WTC11 (cell line): ENCODE measurements at regions not wholly inside any gene's neighbourhood (a gene's known extent, or its start where the extent isn't known, plus 50 kb on each side); places are given as distances from the start of the nearest gene placed in this dataset.

ENCODE experiments used
- ATAC-seq: fragments of 200-7000 bp; cut with Tn5 transposase; 2 replicates; pipeline ENCODE4 v1.10.0; 2021; ENCODE audit warnings: mild to moderate bottlenecking, moderate library complexity
- CTCF ChIA-PET: fragments of 300-600 bp; sonication (Branson Sonifier 250); formaldehyde crosslinking; loops from one replicate; lab custom pipeline; 2021; ENCODE audit warnings: antibody characterized with exemption; lab: Charles Lee
- POLR2A ChIA-PET: fragments of 350-600 bp; sonication (Branson Sonifier 250); formaldehyde crosslinking; loops from one replicate; lab custom pipeline; 2021; ENCODE audit warnings: antibody characterized with exemption; lab: Charles Lee
- DNase-seq: peaks from one replicate; pipeline ENCODE4 v3.0.0; 2021; ENCODE audit warnings: low spot score
- H3K27ac Mint-ChIP-seq: 2 replicates; pipeline ENCODE4 v1.8.0; 2021; ENCODE audit warnings: mixed read lengths
- H3K27me3 Mint-ChIP-seq: 2 replicates; pipeline ENCODE4 v1.8.0; 2021; ENCODE audit warnings: low read depth, mild to moderate bottlenecking, moderate library complexity, mixed read lengths
- H3K36me3 Mint-ChIP-seq: 2 replicates; pipeline ENCODE4 v1.8.0; 2021; ENCODE audit warnings: mixed read lengths
- H3K4me1 Mint-ChIP-seq: 2 replicates; pipeline ENCODE4 v1.8.0; 2022; ENCODE audit warnings: mixed read lengths
- H3K4me3 Mint-ChIP-seq: 2 replicates; pipeline ENCODE4 v1.8.0; 2021; ENCODE audit warnings: mild to moderate bottlenecking, moderate library complexity, mixed read lengths
- H3K9me3 Mint-ChIP-seq: 2 replicates; pipeline ENCODE4 v1.8.0; 2021; ENCODE audit warnings: mixed read lengths
- ATF3 ChIP-seq: sonication (generic); formaldehyde crosslinking; conservative IDR thresholded peaks from 2 replicates; pipeline ENCODE4 v1.8.1; 2022; ENCODE audit warnings: mild to moderate bottlenecking, missing genetic modification reagents
- ATF6 ChIP-seq: sonication (generic); formaldehyde crosslinking; IDR thresholded peaks from 2 replicates; pipeline ENCODE4 v1.8.1; 2023; ENCODE audit warnings: mild to moderate bottlenecking, missing genetic modification reagents
- CDX4 ChIP-seq: fragments of 250-450 bp; sonication (Bioruptor Pico); IDR thresholded peaks from 2 replicates; pipeline ENCODE4 v1.9.0; 2021; ENCODE audit warnings: moderate library complexity, mild to moderate bottlenecking, inconsistent platforms, borderline replicate concordance
- EMX1 ChIP-seq: fragments of 250-450 bp; sonication (Bioruptor Pico); IDR thresholded peaks from 2 replicates; pipeline ENCODE4 v1.8.0; 2021; ENCODE audit warnings: mild to moderate bottlenecking
- ERG ChIP-seq: fragments of 250-450 bp; sonication (Bioruptor Pico); IDR thresholded peaks from 2 replicates; pipeline ENCODE4 v1.8.0; 2021; ENCODE audit warnings: mild to moderate bottlenecking
- GABPB1 ChIP-seq: sonication (generic); formaldehyde crosslinking; IDR thresholded peaks from 2 replicates; pipeline ENCODE4 v1.8.1; 2023; ENCODE audit warnings: mild to moderate bottlenecking, missing genetic modification reagents
- JUN ChIP-seq: sonication (generic); formaldehyde crosslinking; IDR thresholded peaks from 2 replicates; pipeline ENCODE4 v1.8.0; 2023; ENCODE audit warnings: mild to moderate bottlenecking, missing genetic modification reagents
- MLX ChIP-seq: sonication (generic); formaldehyde crosslinking; IDR thresholded peaks from 2 replicates; pipeline ENCODE4 v1.8.1; 2023; ENCODE audit warnings: mild to moderate bottlenecking, missing genetic modification reagents, moderate library complexity
- MYBL2 ChIP-seq: sonication (generic); formaldehyde crosslinking; IDR thresholded peaks from 2 replicates; pipeline ENCODE4 v1.8.1; 2023; ENCODE audit warnings: mild to moderate bottlenecking, moderate library complexity, missing genetic modification reagents
- NR1H2 ChIP-seq: sonication (generic); formaldehyde crosslinking; IDR thresholded peaks from 2 replicates; pipeline ENCODE4 v1.9.0; 2021; ENCODE audit warnings: mild to moderate bottlenecking, moderate library complexity, missing genetic modification reagents
- RELA ChIP-seq: sonication (generic); formaldehyde crosslinking; IDR thresholded peaks from 2 replicates; pipeline ENCODE4 v1.8.1; 2022; ENCODE audit warnings: missing genetic modification reagents, mild to moderate bottlenecking, borderline replicate concordance
- RORB ChIP-seq: fragments of 250-450 bp; sonication (Bioruptor Pico); IDR thresholded peaks from 2 replicates; pipeline ENCODE4 v1.9.0; 2021; ENCODE audit warnings: mild to moderate bottlenecking
- SOX15 ChIP-seq: fragments of 250-450 bp; sonication (Bioruptor Pico); IDR thresholded peaks from 2 replicates; pipeline ENCODE4 v1.9.0; 2021; ENCODE audit warnings: mild to moderate bottlenecking
- STAT6 ChIP-seq: sonication (generic); formaldehyde crosslinking; conservative IDR thresholded peaks from 2 replicates; pipeline ENCODE4 v1.8.1; 2023; ENCODE audit warnings: mild to moderate bottlenecking, low read depth, missing genetic modification reagents, moderate library complexity
- TEAD4 ChIP-seq: sonication (generic); formaldehyde crosslinking; IDR thresholded peaks from 2 replicates; pipeline ENCODE4 v1.8.0; 2022; ENCODE audit warnings: mild to moderate bottlenecking, missing genetic modification reagents
- TP53 ChIP-seq: sonication (generic); formaldehyde crosslinking; IDR thresholded peaks from 2 replicates; pipeline ENCODE4 v1.8.1; 2023; ENCODE audit warnings: mild to moderate bottlenecking, missing genetic modification reagents
- ZNF121 ChIP-seq: sonication (generic); formaldehyde crosslinking; IDR thresholded peaks from 2 replicates; pipeline ENCODE4 v1.8.0; 2023; ENCODE audit warnings: missing genetic modification reagents
- ZNF138 ChIP-seq: sonication (generic); formaldehyde crosslinking; conservative IDR thresholded peaks from 2 replicates; pipeline ENCODE4 v1.8.1; 2022; ENCODE audit warnings: mild to moderate bottlenecking, moderate library complexity, missing genetic modification reagents
- ZNF512 ChIP-seq: sonication (generic); formaldehyde crosslinking; IDR thresholded peaks from 2 replicates; pipeline ENCODE4 v1.8.1; 2022; ENCODE audit warnings: missing genetic modification reagents, borderline replicate concordance
- ZNF671 ChIP-seq: fragments of 250-450 bp; sonication (Bioruptor Pico); IDR thresholded peaks from 2 replicates; pipeline ENCODE4 v1.8.0; 2021; ENCODE audit warnings: mild to moderate bottlenecking
- ZSCAN18 ChIP-seq: fragments of 250-450 bp; sonication (Bioruptor Pico); IDR thresholded peaks from 2 replicates; pipeline ENCODE4 v2.1.2; 2022; ENCODE audit warnings: mild to moderate bottlenecking, moderate library complexity

GRCh38 chr2:16738361-16739225 lies 73.0 kb upstream of the CYRIA start:
- H3K36me3 Mint-ChIP-seq: no peaks in the 10 kb centered on the region
- DNase-seq (no peak), ATAC-seq (no peak)
- TF ChIP-seq ZNF512 (CRISPR knock-in tag): no peak
- TF ChIP-seq EMX1 (CRISPR knock-in tag): no peak
- no peak for TF ChIP-seq NR1H2 (CRISPR knock-in tag)
- TF ChIP-seq JUN: no peak
- no peak for TF ChIP-seq STAT6
- no peak for TF ChIP-seq ZNF671 (CRISPR knock-in tag)
- TF ChIP-seq ZNF121 (CRISPR knock-in tag): no peak
- TF ChIP-seq ATF6: no peak
- no peak for TF ChIP-seq GABPB1 (CRISPR knock-in tag)
- no peak for TF ChIP-seq ATF3 (CRISPR knock-in tag)
- H3K9me3 Mint-ChIP-seq: no peaks in the 10 kb centered on the region
- ChIA-PET POLR2A (no interaction called here), CTCF (interaction anchor here (0.8 to 1.8 kb wide), 2 partner anchors 125 to 126 kb away, joined by 3 to 5 read pairs; no protein-coding TSS in a partner anchor)
- H3K27me3 Mint-ChIP-seq: no peaks in the 10 kb centered on the region
- H3K27ac Mint-ChIP-seq: no peak overlapping the region
- H3K4me3 Mint-ChIP-seq: no peak overlapping the region
- H3K4me1 Mint-ChIP-seq: no peaks in the 10 kb centered on the region

- ChIA-PET CTCF (interaction anchor here (1.8 kb wide), 1 partner anchor 125 kb away, joined by 5 read pairs; no protein-coding TSS in a partner anchor), POLR2A (no interaction called here)
- DNase-seq: no peak
- no peaks in the 10 kb centered on the region for H3K4me1 Mint-ChIP-seq
- H3K4me3 Mint-ChIP-seq: no peak overlapping the region
- no peak overlapping the region for H3K27ac Mint-ChIP-seq
- H3K36me3 Mint-ChIP-seq: no peaks in the 10 kb centered on the region
- no peaks in the 10 kb centered on the region for H3K9me3 Mint-ChIP-seq
- H3K27me3 Mint-ChIP-seq: no peaks in the 10 kb centered on the region
- ATAC-seq: no peak
- TF ChIP-seq ZSCAN18 (CRISPR knock-in tag) (no peak), CDX4 (CRISPR knock-in tag) (no peak), ZNF138 (CRISPR knock-in tag) (no peak), RORB (no peak), MLX (CRISPR knock-in tag) (no peak), SOX15 (CRISPR knock-in tag) (no peak), RELA (CRISPR knock-in tag) (no peak), TEAD4 (no peak), TP53 (CRISPR knock-in tag) (no peak), MYBL2 (CRISPR knock-in tag) (no peak), ERG (CRISPR knock-in tag) (no peak)
Observed at GRCh38 chr2:16737812-16738211, 72.2 kb upstream of the CYRIA start.
